HUDEP-2 (cell line): ENCODE measurements at regions not wholly inside any gene's neighbourhood (a gene's known extent, or its start where the extent isn't known, plus 50 kb on each side); places are given as distances from the start of the nearest gene placed in this dataset.

ENCODE experiments used
- DNase-seq, 76 experiments: peaks; one replicate each; lab custom pipeline; 2025; ENCODE audit not compliant: unreplicated experiment in 76 of 76; lab: John Stamatoyannopoulos, UW

- DNase-seq: no peak
These were observed 168.2 kb downstream of the ICOS start for GRCh38 chr2:204104811-204105210.

- no peak for DNase-seq
These were observed 171.8 kb downstream of the ICOS start for GRCh38 chr2:204108330-204108751.

- DNase-seq: no peak
These were observed 172.3 kb downstream of the ICOS start for GRCh38 chr2:204108781-204109295.

DNA sequence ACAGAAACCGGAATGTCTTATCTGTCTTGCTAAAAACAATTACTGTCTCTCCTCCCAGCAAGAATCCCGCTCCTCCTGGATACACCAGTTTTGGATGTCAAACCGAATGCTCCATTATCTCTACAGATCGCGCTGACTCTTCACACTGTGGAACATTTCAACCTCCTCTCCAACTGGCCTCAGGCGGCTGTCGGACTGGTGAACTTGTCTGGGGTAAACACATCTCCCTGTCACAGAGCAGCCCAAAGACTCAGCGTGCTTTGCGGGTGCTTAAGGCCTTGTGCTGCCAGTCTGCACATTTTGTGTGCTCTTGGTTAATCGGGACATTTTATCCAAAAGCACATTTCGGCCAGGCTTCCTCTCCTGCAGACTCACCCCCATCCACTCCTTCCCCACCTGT lies 173.1 kb downstream of the ICOS start:
- DNase-seq: no peak

- DNase-seq: no peak
These were observed 173.8 kb downstream of the ICOS start for GRCh38 chr2:204110338-204110741.

- no peak for DNase-seq
These were observed 174.4 kb downstream of the ICOS start for GRCh38 chr2:204110751-204111516.

GRCh38 chr2:204112084-204112770 lies 175.7 kb downstream of the ICOS start:
- DNase-seq: no peak

DNA sequence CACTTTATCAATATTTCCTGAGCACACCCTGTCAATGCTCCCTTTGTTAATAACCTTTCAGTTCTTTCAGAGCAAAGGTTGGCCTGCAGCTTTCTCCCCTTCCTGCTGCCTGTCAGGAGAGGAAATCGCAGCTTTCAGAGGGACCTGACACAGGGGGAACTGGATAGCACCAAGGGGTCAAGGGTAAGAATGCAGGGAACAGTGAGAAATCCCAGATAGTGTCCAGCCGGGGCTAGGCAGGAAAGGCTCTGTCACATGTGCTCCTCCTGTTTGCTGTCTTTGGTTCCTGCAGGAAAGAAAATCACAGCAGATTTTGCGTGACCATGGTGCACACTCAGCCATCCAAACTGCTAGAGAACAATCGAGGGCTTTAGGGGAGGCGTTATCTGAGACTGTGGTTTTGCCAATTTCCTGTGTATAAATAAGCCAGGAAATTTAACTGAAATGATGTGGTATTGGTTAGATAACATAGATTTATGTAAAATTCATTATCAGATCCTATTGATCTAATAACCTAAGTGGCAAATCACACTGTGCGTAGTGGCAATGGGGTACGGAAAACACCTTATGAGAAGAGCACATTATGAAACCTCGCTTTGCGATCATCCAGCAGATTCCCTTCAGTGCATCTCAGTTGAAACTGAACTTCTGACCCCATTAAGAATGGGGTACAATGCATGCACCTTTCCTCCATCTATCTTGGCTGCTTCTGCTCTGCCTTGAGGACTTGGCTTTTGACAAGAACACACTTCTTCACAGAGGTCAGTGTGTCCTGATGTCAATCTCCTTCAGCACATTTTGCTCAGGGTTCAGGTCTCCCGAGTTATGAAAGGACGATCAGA lies 178.0 kb downstream of the ICOS start:
- no peak for DNase-seq

GRCh38 chr2:204115137-204116056 lies 178.8 kb downstream of the ICOS start:
- no peak for DNase-seq

DNA sequence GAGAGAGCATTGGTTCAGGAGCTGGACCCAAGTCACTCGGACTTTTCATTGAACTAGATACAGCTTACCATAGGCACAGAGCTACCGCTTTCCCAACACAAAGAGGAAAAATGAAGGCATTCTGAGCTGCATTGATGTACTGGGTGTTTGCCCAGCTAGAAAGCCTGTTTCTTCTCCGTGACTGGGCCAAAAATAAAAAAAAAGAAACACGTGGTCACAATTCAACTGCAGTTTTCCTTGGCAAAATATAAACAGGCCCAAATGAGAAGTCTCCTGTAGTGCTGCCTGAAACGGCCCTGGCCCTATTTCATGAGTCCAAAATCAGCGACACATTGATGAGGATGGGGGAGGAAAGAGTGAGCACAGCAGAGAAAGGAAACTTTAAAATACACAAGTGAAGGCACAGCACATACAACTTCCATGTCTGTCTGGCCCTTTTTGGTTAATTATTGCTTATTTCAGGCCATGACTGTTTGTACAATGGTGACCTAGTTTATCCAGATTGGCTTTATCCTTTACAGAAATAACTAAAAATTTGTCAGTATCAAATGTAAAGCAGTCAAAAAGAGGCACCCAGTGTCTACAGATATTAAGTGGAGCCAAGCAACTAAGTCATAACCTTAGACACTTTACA lies 179.7 kb downstream of the ICOS start:
- no peak for DNase-seq

DNA sequence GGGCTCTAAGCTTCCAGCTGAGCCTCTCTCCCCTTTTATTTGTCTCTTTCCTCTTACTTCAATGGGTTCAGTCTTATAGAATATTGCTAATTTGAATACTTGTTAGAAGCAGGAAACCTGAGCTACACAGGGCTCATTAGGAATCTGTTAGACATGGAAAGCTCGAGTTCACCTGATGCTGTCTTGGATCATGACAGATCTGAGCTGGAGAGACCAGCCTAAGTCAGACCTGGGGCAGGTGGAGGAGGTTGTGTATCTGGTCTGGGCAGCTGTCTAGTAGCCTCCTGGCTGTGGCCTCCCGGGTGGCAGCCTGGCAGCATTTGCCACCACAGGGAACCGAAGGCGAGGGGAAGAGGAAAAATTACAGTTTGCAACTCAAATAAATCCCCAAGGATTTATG lies 185.9 kb downstream of the ICOS start:
- DNase-seq: no peak

GRCh38 chr2:204124140-204124750 lies 187.7 kb downstream of the ICOS start:
- DNase-seq: no peak

GRCh38 chr2:204126705-204127104 lies 190.1 kb downstream of the ICOS start:
- DNase-seq: no peak

- no peak for DNase-seq
These were observed 190.7 kb downstream of the ICOS start for GRCh38 chr2:204127238-204127637.

- no peak for DNase-seq
These were observed 193.2 kb downstream of the ICOS start for GRCh38 chr2:204129591-204130294.

DNA sequence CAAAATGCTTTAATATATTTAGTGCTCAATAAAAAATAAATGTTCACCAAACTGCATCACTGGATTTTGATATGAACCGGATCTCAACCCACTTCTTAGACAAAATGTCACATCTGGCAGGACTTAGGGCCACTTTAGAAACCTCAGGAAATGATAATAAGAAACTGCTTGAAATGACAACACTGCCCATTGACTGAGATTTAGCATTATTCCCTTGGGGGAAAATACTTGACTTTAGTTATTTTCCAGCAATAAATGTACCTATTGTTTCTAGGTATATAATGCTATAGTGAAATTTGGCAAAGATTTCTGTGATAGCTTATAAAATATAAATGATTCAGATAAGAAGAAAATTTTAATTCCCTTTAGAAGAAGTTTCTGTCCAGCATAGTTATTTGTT lies 195.1 kb downstream of the ICOS start:
- DNase-seq: no peak

GRCh38 chr2:204133476-204133875 lies 196.9 kb downstream of the ICOS start:
- no peak for DNase-seq

DNA sequence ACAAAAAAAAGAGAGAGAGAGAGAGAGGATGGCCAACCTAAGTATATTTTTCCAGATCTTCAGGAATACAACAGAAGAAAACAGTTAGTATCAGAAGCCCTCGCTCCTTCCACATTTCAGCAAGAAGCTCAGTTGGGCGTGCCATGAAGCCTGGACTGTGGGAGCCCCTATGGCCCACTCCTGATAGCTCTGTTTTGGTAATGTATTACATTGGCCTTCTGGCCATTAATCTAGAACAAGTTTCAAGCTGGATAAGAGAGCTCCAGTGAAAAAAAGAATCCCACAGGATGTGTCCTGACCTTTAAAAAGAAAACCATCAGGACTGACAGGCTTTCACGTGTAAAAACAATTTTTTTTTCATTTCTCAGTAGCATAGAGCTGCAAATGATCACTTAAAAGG lies 197.9 kb downstream of the ICOS start:
- DNase-seq: no peak

GRCh38 chr2:204135752-204136151 lies 199.2 kb downstream of the ICOS start:
- DNase-seq: no peak
